Prostate gland (tissue), 2 donors: ENCODE measurements at regions not wholly inside any gene's neighbourhood (a gene's known extent, or its start where the extent isn't known, plus 50 kb on each side); places are given as distances from the start of the nearest gene placed in this dataset.

Experiments used
- CTCF ChIP-seq, 4 experiments: fragments of 200-600 bp in 2 of 4; fragments of 450-650 bp in 2 of 4; sonication (generic) in 2 of 4; IDR thresholded peaks; 1 replicate in 3 of 4; 2 replicates in 1 of 4; pipeline ENCODE4 v1.5.1; 2016 to 2019; ENCODE audit warnings: antibody characterized with exemption in 4 of 4, mild to moderate bottlenecking in 2 of 4, moderate library complexity in 2 of 4
- POLR2AphosphoS5 ChIP-seq: sonication (generic); formaldehyde crosslinking; IDR thresholded peaks from one replicate; pipeline ENCODE4 v1.6.1; 2017; ENCODE audit warnings: antibody characterized with exemption

- TF ChIP-seq POLR2AphosphoS5 (no peak), CTCF (IDR thresholded peaks at IDR 0.05) (no peak)
These were observed 1226.0 kb downstream of the ZPLD1 start for GRCh38 chr3:103660810-103661209.
